Stimulated activated naive CD4-positive, alpha-beta T cell (primary cell): ENCODE measurements at regions not wholly inside any gene's neighbourhood (a gene's known extent, or its start where the extent isn't known, plus 50 kb on each side); places are given as distances from the start of the nearest gene placed in this dataset.

Experiments used
- DNase-seq, 6 experiments: peaks; one replicate each; lab custom pipeline; 2025; lab: John Stamatoyannopoulos, UW

DNA sequence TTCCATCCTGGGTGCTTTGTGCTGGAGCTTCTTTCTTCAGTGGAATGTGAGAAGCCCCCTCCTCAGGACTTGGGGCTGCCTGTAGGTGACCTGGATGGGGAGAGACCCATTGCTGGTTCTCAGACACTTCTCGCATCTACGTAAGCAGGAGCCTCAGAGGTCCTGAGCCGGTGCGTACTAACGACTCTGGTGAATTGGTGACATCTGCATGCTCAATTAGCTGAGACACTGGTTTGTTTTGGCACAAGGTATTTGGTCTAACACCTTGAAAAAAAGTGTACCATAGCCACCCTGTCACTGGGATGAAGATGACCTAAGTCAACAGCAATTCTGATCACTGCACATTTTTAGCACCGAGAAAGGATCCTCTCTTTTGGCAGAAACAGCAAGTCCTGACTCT is 57.7 kb downstream of the LRRC30 start:
- DNase-seq, result no peak

DNA sequence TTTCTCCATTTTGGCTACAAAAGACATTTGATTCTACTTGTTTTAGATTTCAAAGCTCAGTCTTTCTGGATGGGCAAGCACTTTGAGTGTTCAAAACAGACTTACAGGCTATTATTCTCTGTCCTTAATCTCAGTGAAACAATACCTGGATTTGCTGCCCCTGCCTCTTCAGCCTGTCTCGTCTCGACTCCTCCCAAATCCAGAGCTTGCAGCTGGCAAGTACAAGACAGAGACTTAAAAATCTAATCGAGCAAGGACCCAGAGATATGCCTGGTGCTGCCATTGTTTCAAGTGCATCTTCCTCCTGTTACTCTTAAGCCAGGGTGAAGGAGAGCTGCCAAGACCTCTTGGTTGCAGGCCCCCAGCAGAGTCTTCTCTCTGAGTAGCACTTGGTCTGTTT is 59.2 kb downstream of the LRRC30 start:
- DNase-seq, result no peak

DNA sequence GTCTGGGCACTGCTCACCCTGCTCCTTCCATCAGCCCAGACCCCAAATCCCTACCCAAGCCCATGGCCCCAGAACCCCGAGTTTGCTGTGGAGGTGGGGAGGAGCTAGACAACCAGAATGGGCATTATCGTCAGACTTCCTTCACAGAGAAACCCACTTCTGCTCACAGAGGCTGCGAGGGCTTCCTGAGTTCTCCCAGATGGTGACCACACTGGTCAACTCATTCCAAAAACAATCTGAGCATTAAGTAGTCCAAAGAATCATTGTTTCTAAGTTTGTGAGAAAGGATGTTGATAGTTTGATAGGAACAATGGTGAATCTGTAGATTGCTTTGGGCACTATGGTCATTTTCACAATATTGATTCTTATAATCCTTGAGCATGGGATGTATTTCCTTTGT is 60.2 kb downstream of the LRRC30 start:
- DNase-seq, result no peak

DNA sequence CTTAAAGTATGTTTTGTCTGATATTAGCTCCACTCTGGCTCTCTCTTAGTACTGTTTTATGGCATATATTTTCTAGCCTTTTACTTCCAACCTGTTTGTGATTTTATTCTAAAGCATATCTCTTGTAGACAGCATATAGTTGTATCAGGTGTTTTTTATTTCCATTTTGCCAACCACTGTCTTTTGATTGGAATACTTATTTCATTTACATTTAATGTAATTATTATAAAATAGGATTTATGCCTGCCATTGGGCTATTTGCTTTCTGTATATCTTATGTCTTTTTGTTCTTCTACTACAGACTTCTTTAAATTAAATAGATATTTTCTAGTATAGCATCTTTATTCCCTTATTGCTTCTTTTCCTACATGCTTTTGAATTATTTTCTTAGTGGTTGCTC is 67.3 kb downstream of the LRRC30 start:
- no peak for DNase-seq

DNA sequence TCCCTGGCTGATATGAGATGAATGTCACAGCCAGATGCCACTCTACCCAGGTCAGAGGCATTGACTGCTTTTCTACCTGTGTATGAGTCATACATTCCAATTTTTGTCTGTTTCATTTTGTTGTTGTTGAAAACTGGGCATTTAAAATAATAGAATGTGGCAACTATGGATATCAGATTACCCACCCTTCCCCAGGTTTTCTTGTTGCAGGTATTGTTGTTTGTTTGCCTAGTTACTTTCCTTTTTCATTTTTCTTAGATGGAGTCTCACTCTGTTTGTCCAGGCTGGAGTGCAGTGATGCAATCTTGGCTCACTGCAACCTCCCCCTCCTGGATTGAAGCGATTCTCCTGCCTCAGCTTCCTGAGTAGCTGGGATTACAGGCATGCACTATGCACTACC is 70.2 kb downstream of the LRRC30 start:
- DNase-seq, result no peak

DNA sequence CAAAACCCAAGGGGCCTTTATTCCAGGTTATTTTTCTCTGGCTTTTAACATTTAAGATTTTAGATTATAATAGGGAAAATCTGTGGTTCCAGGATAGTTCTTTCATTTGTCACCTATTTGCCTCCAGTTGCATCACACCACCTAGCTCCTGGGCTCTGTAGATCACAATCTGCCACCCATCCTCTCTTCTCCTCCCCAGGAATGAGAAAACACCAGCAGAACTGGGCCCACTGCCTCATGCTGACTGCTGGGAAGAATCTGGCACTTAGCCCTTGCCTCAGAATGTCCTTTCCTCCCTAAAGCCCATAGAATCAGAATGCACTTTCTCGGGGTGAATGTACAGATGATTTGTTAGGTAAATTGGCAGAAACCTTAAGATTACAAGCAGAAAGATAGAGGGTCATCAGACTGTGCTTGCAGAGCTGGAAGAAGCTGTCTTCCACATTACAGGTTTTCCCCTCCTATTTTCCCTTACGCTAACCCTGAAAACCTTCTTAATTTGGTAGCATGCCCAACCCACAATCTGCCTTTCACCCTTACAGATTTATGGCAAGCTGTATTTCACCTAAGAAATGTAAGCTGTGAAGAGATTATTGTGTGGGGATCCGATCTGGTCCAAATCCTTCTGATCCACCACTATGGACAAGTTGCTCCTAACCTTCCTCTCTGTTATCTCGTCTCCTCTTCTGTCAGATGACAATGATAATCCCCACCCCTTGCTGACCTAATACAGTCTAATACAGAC is 72.6 kb downstream of the LRRC30 start:
- no peak for DNase-seq

DNA sequence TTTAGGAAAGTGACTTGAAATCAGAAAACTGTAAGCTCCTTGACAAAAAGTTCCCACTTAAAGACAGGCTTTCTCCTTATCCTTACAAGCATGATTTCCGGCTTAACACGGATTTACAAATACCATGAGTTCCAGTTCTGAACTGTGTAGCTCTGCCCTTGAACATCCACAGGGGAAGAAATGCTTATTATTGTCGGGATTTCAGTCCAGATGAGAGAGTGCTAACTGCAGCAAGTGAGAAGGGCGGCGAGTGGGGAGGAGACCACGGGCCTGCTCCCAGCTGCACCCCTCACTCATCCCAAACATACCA is 73.1 kb downstream of the LRRC30 start:
- no peak for DNase-seq

DNA sequence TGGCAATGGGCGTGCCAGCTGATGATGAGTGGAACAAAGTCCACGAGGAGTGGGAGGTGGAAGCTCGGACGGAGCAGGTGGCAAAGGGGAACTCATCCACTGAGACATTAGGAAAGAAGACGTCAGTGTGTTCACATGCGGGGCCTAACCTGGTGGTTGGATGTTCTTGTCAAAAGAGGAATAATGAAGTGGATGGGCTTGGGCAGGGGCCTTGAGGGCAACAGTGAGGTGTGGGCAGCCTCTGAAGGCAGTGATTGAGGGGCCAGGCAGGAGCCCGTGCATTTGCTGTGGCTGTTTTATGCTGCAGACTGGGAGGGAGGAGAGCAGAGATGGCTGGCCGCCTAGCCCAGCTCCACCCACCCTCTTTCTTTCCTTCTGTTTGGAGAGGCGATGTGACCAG is 74.5 kb downstream of the LRRC30 start:
- no peak for DNase-seq

DNA sequence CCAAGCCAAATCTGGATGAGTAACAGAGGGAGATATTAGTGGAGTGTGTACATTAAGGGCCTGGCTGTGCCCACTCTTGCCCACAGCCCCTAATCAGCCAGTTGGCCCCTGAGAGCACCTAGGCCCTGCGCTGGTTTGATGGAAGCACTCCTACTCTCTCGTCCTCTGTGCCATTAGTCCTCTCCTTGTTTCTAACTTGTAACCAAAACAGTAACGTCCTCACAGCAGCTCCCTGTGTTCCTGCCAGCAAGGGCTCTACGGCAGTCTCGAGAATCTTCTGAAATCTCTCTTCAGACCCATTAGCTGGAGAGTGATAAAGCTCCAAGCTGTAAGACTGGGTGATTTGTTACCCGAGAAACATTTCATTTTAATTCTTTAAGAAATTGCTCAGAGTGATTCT is 76.1 kb downstream of the LRRC30 start:
- DNase-seq, result no peak

DNA sequence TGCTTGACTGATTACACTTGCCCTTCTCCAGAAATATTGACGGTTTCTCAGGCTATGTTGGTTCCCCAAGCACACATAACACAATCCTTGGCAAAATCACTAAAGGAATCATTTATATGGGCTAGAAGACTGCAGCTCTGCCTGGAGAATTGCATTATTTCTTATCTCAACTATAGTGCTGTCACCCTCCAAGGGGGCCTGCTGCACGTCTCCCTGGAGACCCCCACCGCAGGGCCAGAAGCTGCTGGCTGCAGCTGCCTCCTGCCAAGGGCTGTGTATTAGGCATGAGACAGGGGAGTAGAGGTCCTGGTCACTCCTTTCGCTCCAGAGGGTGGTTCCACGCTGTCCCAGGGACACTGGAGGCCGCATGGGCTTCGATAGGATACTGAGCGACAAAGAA is 76.6 kb downstream of the LRRC30 start:
- no peak for DNase-seq

DNA sequence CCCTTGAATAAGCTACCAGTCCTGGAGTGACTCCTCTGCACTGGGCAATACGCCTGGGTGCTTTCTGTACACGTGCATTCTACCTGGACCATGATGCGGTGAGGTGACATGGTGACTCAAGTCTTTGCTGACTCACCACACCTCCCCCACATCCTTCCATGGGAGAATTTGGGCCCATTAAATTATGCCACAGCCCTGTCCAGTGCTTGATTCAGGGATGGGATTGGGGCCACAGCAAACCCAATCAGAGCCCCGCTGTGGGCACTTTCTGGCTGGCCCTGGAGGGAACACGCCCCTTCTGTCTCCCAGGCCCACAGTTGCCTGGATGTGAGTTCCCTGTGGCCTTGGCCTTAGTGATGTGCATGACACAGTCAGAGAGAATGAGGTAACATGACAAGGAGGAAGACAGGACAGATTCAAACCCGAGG is 86.9 kb downstream of the LRRC30 start:
- DNase-seq, result no peak

DNA sequence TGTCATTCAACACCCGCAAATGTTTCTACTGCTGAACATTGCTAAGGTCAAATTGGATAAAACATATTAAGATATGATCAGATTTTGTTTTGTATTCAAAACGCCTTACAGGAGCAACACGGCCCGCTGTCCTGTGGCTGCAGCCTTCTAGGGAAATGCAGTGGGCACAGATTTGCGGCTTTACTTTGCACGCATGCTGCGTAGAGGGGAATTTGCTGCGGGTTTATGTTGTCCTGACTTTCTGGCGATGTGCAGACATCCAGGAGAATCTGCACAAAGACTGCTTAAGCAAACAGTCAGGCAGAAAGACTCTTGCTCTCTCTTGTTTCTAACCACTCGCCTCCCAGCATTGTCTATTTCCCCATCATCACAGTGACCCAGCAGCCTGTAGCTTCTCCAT is 88.3 kb downstream of the LRRC30 start:
- DNase-seq, result no peak

DNA sequence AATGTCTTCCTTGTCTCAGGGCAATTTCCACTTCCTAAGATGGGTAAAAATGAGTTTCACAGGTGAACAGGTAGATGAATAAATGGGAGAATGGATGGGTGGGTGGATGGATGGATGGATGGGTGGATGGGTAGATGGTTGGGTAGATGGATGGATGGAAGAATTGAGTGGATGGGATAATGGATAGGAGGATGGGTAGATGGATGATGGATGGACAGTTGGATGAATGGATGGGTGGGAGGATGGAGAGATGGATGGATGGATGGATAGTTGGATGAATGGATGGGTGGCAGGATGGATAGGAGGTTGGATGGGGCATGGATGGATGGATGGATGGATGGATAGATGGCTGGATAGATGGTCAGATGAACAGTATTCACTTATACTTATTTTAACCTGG is 90.9 kb downstream of the LRRC30 start:
- no peak for DNase-seq

DNA sequence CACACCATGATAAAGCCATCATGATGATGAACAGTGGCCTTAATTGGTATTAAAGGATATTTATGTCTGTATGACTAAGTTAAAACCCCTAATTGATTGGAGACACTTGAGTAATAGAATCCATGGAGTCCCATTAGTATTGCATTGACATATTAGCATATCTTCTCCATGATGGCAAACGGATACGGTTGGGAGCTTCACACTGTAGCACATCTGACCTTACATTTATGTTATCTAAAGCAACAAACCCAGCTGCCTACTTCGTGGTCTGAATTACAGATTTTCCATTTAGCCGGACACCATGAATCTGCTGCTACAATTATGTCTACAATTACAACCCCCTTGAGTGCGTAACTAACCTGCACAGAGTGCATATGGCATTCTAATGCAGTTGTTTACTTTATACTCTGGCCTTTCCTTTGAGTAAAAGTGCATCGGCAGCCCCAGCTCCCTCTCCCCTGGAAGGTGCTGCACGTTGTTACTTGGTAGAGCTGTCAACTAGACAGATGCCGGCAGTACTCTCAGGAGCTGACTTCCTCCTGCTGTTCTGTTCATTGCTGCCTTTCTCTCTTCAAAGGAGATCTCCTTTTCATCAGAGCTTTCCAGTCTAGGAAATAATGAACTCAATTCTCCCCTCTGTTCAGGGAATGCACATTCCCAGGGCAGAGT is 92.1 kb downstream of the LRRC30 start:
- no peak for DNase-seq

DNA sequence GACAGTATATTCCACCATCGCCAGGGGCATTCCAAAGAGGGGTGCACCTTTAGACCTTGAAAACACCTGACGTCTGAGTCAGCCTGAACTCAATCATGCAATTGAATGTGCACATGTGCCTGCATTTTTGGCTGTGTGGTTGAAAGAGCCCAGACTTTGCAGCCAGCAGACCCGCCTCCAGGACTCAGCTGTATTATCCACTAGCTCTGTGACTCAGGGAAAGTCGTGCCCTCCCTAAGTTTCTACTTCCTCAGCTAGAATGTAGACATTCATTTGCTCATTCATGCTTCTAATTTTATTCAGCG is 94.2 kb downstream of the LRRC30 start:
- DNase-seq, result no peak

DNA sequence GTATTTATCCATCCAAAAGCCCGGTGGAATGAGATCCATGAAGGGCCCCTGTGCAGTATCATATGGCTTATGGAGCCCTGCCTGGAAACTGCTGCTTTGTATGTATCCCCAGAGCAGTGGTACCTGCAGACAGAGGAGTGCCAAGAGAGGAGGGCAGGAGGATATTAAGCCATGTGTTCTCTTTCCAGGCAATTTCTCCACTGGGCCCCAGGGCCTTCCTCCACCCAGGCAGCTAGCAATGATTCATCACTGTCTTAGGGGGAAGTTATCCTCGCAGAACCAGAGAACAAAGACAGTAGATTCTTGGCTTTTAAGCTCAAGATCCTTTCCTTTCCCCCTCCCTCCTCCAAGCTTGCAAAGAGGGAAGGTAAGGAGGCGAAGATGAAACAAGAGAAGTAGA is 98.1 kb downstream of the LRRC30 start:
- DNase-seq, result no peak

DNA sequence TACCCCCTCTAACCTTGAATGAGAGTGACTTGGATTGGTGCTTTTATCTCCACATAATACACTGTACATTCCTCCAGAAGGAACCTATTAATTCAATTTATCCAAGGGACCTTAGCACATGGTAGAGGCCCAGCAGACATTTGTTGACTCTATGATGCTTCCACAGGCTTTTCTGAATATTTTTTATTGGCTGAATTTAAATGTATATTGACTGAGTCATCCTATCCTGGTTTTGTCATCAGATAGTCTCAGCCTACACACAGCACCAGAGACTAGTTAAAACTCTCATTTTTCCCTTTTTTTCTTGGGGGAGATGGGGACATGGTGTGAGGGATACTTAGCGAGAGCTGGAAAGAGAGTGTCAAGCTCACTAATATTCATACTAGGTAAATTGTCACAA is 101.6 kb downstream of the LRRC30 start:
- no peak for DNase-seq

DNA sequence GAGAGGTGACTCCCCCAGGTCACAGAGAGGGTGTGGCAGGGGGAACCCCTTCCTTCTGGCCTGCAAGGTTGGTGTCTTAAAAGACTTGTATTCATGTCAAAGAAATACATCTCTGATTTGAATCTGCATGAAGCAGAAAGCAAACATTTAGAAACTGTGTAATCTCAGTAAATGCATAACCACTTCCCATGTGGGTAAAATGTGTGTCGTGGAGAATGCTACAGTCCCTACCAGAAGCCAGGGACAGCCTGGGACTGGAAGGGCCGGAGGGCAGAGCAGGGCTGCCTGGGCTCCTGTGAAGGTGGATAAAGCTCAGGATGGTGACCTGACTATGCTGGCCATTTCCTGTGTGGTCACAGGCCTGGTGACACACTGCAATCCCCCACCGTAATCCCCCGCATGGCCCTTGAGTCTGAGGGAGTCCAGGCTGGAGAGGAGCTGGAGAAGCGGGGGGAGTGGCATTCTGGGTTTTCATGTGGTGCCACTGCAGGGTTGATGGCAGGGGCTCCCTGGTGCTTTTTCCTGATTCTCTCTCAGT is 102.2 kb downstream of the LRRC30 start:
- DNase-seq, result no peak

DNA sequence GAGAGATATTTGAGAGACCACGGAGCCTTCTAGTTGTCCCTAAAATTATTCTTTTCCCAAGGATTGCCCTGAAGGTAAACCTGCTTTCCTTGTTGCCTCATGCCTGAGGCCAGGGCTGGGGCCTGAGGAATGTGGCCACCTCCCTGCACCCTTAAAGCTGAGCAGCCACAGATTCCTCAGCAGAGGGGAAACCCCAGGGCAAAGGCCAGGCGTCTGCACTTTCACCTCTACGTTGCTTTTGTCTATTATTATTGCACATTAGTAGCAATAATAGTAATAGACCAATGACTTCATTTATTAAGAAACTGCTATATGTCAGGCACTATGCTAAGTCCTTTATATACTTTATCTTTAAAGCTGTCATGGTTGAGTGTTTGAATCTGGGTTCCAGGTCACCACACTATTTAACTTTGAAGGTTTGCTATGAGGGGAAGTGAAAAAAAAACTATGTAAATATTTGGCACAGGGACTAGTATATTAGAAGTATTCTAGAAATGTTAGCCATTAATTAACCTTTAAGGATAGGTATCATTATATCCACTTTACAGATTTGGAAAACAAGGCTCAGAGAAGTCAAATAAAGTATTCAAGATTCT is 104.2 kb downstream of the LRRC30 start:
- no peak for DNase-seq

DNA sequence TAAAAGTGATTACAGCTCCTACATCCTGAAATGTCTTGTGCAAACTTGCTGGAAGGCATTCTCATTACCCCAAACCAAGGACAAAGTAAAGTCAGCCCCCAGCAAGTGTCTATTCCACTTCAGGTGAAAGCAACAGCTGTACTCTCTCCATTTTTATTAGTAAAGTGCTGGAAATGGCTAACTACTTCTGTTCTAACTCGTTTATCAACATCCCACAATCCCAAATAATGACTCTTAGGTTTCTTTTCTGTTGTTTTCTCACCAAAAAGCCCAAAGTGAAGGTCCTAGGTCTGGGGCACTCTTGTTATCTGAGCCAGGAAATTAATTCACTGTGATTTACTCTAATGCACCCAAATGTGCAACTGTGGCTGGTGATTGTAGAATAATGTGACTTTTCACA is 105.7 kb downstream of the LRRC30 start:
- no peak for DNase-seq

DNA sequence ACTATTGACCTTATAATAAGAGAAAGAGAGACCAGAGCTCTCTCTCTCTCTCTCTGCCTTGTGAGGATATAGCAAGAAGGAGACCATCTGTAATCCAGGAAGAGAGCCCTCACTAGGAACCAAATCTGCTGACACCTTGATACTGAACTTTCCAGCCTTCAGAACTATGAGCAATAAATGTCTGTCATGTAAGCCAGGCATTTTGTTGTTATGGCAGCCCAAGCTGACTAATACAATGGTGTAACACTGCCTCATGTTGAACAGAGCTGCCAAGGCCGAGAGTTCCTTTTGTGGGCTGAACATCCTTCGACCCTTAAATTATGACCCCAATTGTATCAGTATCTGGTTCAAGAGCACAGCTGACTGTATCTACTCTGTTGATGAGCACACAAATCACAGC is 108.0 kb downstream of the LRRC30 start:
- no peak for DNase-seq

DNA sequence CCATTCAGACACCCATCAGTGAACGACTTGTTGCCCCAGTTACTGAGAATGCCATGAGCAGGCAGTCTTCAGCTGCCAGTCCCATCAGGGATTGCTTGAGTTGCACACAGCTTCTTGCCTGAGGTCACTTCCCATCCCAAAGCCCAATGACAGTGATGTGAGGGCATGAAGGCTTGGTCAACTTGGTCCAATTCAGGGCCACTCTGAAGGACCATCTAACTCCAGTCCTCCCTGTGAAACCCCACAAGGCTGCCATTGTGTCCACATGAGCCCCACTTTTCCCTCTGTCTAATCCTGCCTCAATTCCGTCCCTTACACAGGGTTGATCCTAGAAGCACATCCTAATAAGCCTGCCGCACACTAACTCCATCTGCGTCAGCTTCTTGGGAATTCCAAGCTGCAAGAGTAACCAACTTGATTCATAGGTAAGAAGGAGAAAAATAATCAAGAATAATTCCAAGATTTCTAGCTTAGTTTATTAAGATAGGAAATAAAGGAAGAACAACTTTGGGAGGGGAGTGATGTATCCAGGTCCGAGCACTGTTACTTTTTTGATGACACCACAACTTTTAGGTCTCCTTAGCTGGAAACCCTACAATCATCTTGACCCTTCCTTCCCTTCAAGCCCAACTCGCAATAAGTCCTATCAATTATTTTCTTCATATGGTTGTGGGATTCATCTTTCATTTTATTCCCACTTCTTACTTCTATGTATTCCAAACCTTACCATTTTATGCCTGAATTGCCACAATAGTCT is 110.9 kb downstream of the LRRC30 start:
- no peak for DNase-seq
